ENCODE measurements at regions not wholly inside any gene's neighbourhood (a gene's known extent, or its start where the extent isn't known, plus 50 kb on each side); places are given as distances from the start of the nearest gene placed in this dataset.
A peak's percentile ranks its signal among the peaks of the same experiment; 100 is the strongest.
"Not testable (repeated sequence)": the region's sequence is repeated elsewhere in the genome, so short reads cannot be mapped to it uniquely, and the experiment has no call there.

DNA sequence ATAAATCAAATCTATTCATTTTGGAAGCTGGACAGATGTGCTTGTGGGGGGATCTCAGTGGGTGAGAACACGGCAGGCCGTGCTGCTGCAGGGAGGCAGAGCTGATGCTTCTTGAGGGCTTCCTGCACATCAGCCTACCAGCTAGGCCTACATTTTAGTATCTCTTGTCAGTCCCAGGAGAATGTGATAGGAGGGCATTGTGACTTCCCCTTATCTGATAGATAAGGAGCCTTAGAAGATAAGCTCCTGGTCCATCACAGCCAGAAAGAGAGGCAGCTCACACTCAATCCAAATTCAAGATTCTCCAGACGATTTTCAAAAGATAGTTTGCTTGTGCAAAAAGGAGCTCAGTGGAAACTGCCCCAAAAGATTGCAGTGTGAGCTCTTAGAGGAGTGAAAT, 89.0 kb downstream of the SHANK2 start:
- no peaks in the 10 kb centered on the region for H3K36me3 ChIP-seq
- H3K9me3 ChIP-seq: no peaks in the 10 kb centered on the region
- DNase-seq (no peak), ATAC-seq (no peak)
- peaks cover 0 to 10% (median 0%) of the 10 kb centered on the region in 4 donors for H3K4me1 ChIP-seq
- intact Hi-C loops (cut with DNase I): no loop called here
- H3K4me3 ChIP-seq: no peak overlapping the region
- no peak for TF ChIP-seq POLR2A (IDR thresholded peaks at IDR 0.05)
- TF ChIP-seq, protein P1, sequence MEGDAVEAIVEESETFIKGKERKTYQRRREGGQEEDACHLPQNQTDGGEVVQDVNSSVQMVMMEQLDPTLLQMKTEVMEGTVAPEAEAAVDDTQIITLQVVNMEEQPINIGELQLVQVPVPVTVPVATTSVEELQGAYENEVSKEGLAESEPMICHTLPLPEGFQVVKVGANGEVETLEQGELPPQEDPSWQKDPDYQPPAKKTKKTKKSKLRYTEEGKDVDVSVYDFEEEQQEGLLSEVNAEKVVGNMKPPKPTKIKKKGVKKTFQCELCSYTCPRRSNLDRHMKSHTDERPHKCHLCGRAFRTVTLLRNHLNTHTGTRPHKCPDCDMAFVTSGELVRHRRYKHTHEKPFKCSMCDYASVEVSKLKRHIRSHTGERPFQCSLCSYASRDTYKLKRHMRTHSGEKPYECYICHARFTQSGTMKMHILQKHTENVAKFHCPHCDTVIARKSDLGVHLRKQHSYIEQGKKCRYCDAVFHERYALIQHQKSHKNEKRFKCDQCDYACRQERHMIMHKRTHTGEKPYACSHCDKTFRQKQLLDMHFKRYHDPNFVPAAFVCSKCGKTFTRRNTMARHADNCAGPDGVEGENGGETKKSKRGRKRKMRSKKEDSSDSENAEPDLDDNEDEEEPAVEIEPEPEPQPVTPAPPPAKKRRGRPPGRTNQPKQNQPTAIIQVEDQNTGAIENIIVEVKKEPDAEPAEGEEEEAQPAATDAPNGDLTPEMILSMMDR (IDR thresholded peaks at IDR 0.05): no peak
- no peak overlapping the region for H3K27ac ChIP-seq
- H3K27me3 ChIP-seq: no peaks in the 10 kb centered on the region
- 86% methylated on average over 3 of the region's 3 CpGs for WGBS (ENCODE audit: insufficient coverage, low coverage, low lambda C conversion rate, missing lambda C conversion rate)

GRCh38 chr11:71158936-71159335, 93.4 kb downstream of the SHANK2 start:
- no peak for TF ChIP-seq POLR2A (IDR thresholded peaks at IDR 0.05)
- TF ChIP-seq, protein P1 (IDR thresholded peaks at IDR 0.05): no peak
- 82% methylated on average over 1 of the region's 4 CpGs for WGBS (ENCODE audit: insufficient coverage, low coverage, low lambda C conversion rate, missing lambda C conversion rate)
- Histone ChIP-seq H3K27ac (peak overlapping the region in 1 of 3 donors; percentile 52), H3K4me1 (peaks cover 0 to 15% (median 0%) of the 10 kb centered on the region in 4 donors), H3K4me3 (no peak overlapping the region), H3K9me3 (no peaks in the 10 kb centered on the region), H3K36me3 (no peaks in the 10 kb centered on the region), H3K27me3 (no peaks in the 10 kb centered on the region)
- intact Hi-C loops (cut with DNase I): no loop called here
- no peak for DNase-seq
- ATAC-seq: peak in 3 of 4 donors; percentile 31 to 83 (median 49)

- H3K4me3 ChIP-seq; DNase-seq; H3K9me3 ChIP-seq; H3K36me3 ChIP-seq; H3K27ac ChIP-seq; intact Hi-C loops (cut with DNase I); H3K27me3 ChIP-seq; ATAC-seq: not testable (repeated sequence)
- 75% methylated on average over 2 of the region's 5 CpGs for WGBS (ENCODE audit: insufficient coverage, low coverage, low lambda C conversion rate, missing lambda C conversion rate)
- H3K4me1 ChIP-seq: peaks cover 0 to 19% (median under 1%) of the 10 kb centered on the region in 4 donors
These were observed 94.7 kb downstream of the SHANK2 start for GRCh38 chr11:71157676-71158075.

- WGBS (ENCODE audit: insufficient coverage, low coverage, low lambda C conversion rate, missing lambda C conversion rate): 94% methylated on average over 3 of the region's 6 CpGs
- Histone ChIP-seq H3K27ac (no peak overlapping the region), H3K36me3 (no peaks in the 10 kb centered on the region), H3K9me3 (no peaks in the 10 kb centered on the region), H3K4me1 (peaks cover 0 to 30% (median 5%) of the 10 kb centered on the region in 4 donors), H3K4me3 (no peak overlapping the region), H3K27me3 (no peaks in the 10 kb centered on the region)
- intact Hi-C loops (cut with DNase I): no loop called here
- TF ChIP-seq, protein P1 (IDR thresholded peaks at IDR 0.05): no peak
- TF ChIP-seq POLR2A (IDR thresholded peaks at IDR 0.05): no peak
- no peak for ATAC-seq
- no peak for DNase-seq
These were observed 96.1 kb downstream of the SHANK2 start for GRCh38 chr11:71156301-71156700.

DNA sequence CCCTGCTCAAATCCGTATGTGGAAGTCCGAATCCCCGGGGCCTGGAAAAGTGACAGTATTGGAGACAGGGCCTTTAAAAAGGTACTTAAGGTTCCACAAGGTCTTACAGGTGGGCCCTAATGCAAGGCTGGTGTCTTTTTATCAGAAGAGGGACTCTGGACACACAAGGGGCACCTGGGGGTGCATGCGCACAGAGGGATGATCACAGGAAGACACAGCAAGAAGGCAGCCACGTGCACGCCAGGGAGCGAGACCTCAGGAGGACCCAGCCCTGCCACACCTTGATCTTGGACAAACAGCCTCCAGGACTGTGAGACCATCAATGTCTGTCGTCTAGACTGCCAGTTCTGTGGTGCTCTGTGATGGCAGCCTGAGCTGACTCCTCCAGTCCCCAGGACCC, 96.5 kb downstream of the SHANK2 start:
- Histone ChIP-seq H3K27ac (no peak overlapping the region), H3K9me3 (no peaks in the 10 kb centered on the region), H3K4me1 (peaks cover 0 to 30% (median 5%) of the 10 kb centered on the region in 4 donors), H3K36me3 (no peaks in the 10 kb centered on the region), H3K27me3 (no peaks in the 10 kb centered on the region), H3K4me3 (no peak overlapping the region)
- no peak for TF ChIP-seq POLR2A (IDR thresholded peaks at IDR 0.05)
- TF ChIP-seq, protein P1 (IDR thresholded peaks at IDR 0.05): no peak
- intact Hi-C loops (cut with DNase I): no loop called here
- ATAC-seq: no peak
- WGBS (ENCODE audit: insufficient coverage, low coverage, low lambda C conversion rate, missing lambda C conversion rate): 70% methylated on average over 2 of the region's 8 CpGs
- no peak for DNase-seq
